Panc1 (cell line): ENCODE measurements at regions not wholly inside any gene's neighbourhood (a gene's known extent, or its start where the extent isn't known, plus 50 kb on each side); places are given as distances from the start of the nearest gene placed in this dataset.

Experiments
- ATAC-seq: fragments of 200-7000 bp; cut with Tn5 transposase; 2 replicates; pipeline ENCODE4 v1.9.1; 2020; ENCODE audit warnings: mild to moderate bottlenecking, moderate library complexity
- BruUV-seq: library from RNA; stranded (reverse); fragments of 400-500 nt; replicated peaks from 2 replicates; lab custom pipeline; 2021; lab: Mats Ljungman, UMichigan
- CTCF ChIA-PET: fragments of 300-600 bp; sonication (Branson Sonifier 250); formaldehyde crosslinking; loops from one replicate; lab custom pipeline; 2022; ENCODE audit warnings: antibody characterized with exemption; lab: Charles Lee
- POLR2A ChIA-PET: fragments of 300-600 bp; sonication (Branson Sonifier 250); formaldehyde crosslinking; loops from one replicate; lab custom pipeline; 2022; ENCODE audit warnings: antibody characterized with exemption; lab: Charles Lee
- DNase-seq: peaks from one replicate; pipeline ENCODE4 v3.0.0-alpha.2; 2010; ENCODE audit warnings: low read depth, low spot score
- H3K27ac ChIP-seq: 2 replicates; pipeline ENCODE4 v1.5.1; 2011; ENCODE audit warnings: mild to moderate bottlenecking, low read length, inconsistent platforms
- H3K27me3 ChIP-seq: fragments of 200-500 bp; sonication (Bioruptor generic); 2 replicates; pipeline ENCODE4 v1.6.0; 2014; ENCODE audit warnings: low read length, inconsistent platforms; ENCODE audit not compliant: control insufficient read depth, insufficient read depth
- H3K36me3 ChIP-seq: fragments of 200-500 bp; sonication (Bioruptor generic); 2 replicates; pipeline ENCODE4 v1.5.1; 2014; ENCODE audit warnings: inconsistent platforms, mild to moderate bottlenecking, low read length, moderate library complexity; ENCODE audit not compliant: control insufficient read depth, insufficient read depth
- H3K4me1 ChIP-seq: 2 replicates; pipeline ENCODE4 v1.5.1; 2011; ENCODE audit warnings: inconsistent platforms, mild to moderate bottlenecking, low read length, moderate library complexity; ENCODE audit not compliant: control insufficient read depth, insufficient read depth
- H3K4me3 ChIP-seq, 2 experiments: 2 replicates each; pipeline ENCODE4 v1.5.1; 2011 to 2012; ENCODE audit warnings: low read depth in 2 of 2, low read length in 2 of 2, mild to moderate bottlenecking in 2 of 2, inconsistent platforms in 1 of 2, moderate library complexity in 1 of 2
- H3K9me3 ChIP-seq: fragments of 200-500 bp; sonication (Bioruptor generic); 2 replicates; pipeline ENCODE4 v1.5.1; 2014; ENCODE audit warnings: low read depth, mild to moderate bottlenecking, inconsistent platforms, low read length, moderate library complexity; ENCODE audit not compliant: control insufficient read depth, insufficient read depth
- POLR2AphosphoS5 ChIP-seq: IDR thresholded peaks from 2 replicates; pipeline ENCODE4 v1.6.1; 2012; ENCODE audit warnings: mild to moderate bottlenecking, low read depth, low read length, moderate library complexity
- SIN3A ChIP-seq: IDR thresholded peaks from 2 replicates; pipeline ENCODE4 v1.6.1; 2012; ENCODE audit warnings: low read depth, mild to moderate bottlenecking, low read length, moderate library complexity, borderline replicate concordance; ENCODE audit not compliant: insufficient read depth
- TCF7L2 ChIP-seq: IDR thresholded peaks from 2 replicates; pipeline ENCODE4 v1.6.1; 2011; ENCODE audit warnings: mild to moderate bottlenecking, low read depth, low read length, inconsistent platforms
- in situ Hi-C: cut with HindIII; loops from 2 replicates; pipeline ENCODE4 v1.10.0; 2016; ENCODE audit warnings: low sequenced_read_pairs, low pct_unique_long_range_greater_than_20kb
- intact Hi-C: fragments of 100-400 bp; cut with micrococcal nuclease; formaldehyde crosslinking; loops from one replicate; pipeline ENCODE4 v1.10.0; 2022; ENCODE audit not compliant: unreplicated experiment
- TF ChIP-seq, protein P1 (sequence below): fragments of 450-650 bp; IDR thresholded peaks from 2 replicates; pipeline ENCODE4 v1.5.1; 2017; ENCODE audit warnings: mild to moderate bottlenecking
- TF ChIP-seq, protein P2 (sequence below), 2 experiments: IDR thresholded peaks; 2 replicates each; pipeline ENCODE4 v1.6.1; 2011 to 2012; ENCODE audit warnings: low read depth in 2 of 2, control low read depth in 1 of 2, low read length in 1 of 2, mild to moderate bottlenecking in 1 of 2, moderate library complexity in 1 of 2; ENCODE audit not compliant: insufficient read depth in 1 of 2

GRCh38 chr3:51620543-51620942 lies 50.5 kb upstream of the TEX264 start:
- no TSS peak for BruUV-seq
- intact Hi-C loops (no loop called here), in situ Hi-C loops (no loop called here)
- DNase-seq (no peak), ATAC-seq (no peak)
- Histone ChIP-seq H3K4me3 (no peak overlapping the region), H3K27ac (no peak overlapping the region), H3K9me3 (no peaks in the 10 kb centered on the region), H3K4me1 (no peaks in the 10 kb centered on the region), H3K27me3 (no peaks in the 10 kb centered on the region), H3K36me3 (no peaks in the 10 kb centered on the region)
- TF ChIP-seq SIN3A = no peak
- TF ChIP-seq, protein P1, sequence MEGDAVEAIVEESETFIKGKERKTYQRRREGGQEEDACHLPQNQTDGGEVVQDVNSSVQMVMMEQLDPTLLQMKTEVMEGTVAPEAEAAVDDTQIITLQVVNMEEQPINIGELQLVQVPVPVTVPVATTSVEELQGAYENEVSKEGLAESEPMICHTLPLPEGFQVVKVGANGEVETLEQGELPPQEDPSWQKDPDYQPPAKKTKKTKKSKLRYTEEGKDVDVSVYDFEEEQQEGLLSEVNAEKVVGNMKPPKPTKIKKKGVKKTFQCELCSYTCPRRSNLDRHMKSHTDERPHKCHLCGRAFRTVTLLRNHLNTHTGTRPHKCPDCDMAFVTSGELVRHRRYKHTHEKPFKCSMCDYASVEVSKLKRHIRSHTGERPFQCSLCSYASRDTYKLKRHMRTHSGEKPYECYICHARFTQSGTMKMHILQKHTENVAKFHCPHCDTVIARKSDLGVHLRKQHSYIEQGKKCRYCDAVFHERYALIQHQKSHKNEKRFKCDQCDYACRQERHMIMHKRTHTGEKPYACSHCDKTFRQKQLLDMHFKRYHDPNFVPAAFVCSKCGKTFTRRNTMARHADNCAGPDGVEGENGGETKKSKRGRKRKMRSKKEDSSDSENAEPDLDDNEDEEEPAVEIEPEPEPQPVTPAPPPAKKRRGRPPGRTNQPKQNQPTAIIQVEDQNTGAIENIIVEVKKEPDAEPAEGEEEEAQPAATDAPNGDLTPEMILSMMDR = no peak
- TF ChIP-seq TCF7L2 = no peak
- TF ChIP-seq, protein P2, sequence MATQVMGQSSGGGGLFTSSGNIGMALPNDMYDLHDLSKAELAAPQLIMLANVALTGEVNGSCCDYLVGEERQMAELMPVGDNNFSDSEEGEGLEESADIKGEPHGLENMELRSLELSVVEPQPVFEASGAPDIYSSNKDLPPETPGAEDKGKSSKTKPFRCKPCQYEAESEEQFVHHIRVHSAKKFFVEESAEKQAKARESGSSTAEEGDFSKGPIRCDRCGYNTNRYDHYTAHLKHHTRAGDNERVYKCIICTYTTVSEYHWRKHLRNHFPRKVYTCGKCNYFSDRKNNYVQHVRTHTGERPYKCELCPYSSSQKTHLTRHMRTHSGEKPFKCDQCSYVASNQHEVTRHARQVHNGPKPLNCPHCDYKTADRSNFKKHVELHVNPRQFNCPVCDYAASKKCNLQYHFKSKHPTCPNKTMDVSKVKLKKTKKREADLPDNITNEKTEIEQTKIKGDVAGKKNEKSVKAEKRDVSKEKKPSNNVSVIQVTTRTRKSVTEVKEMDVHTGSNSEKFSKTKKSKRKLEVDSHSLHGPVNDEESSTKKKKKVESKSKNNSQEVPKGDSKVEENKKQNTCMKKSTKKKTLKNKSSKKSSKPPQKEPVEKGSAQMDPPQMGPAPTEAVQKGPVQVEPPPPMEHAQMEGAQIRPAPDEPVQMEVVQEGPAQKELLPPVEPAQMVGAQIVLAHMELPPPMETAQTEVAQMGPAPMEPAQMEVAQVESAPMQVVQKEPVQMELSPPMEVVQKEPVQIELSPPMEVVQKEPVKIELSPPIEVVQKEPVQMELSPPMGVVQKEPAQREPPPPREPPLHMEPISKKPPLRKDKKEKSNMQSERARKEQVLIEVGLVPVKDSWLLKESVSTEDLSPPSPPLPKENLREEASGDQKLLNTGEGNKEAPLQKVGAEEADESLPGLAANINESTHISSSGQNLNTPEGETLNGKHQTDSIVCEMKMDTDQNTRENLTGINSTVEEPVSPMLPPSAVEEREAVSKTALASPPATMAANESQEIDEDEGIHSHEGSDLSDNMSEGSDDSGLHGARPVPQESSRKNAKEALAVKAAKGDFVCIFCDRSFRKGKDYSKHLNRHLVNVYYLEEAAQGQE (IDR thresholded peaks at IDR 0.05; ENCODE audit: insufficient read depth in 1 of 2, low read depth in 2 of 2, low read length in 1 of 2) = no peak
- TF ChIP-seq POLR2AphosphoS5 = no peak
- ChIA-PET CTCF (no interaction called here), POLR2A (no interaction called here)

- H3K36me3 ChIP-seq = no peaks in the 10 kb centered on the region
- ChIA-PET CTCF (no interaction called here), POLR2A (no interaction called here)
- in situ Hi-C loops (no loop called here), intact Hi-C loops (no loop called here)
- DNase-seq = no peak
- H3K9me3 ChIP-seq = no peaks in the 10 kb centered on the region
- no peaks in the 10 kb centered on the region for H3K27me3 ChIP-seq
- TF ChIP-seq TCF7L2 (no peak), POLR2AphosphoS5 (no peak), SIN3A (no peak)
- TF ChIP-seq, protein P2 (IDR thresholded peaks at IDR 0.05; ENCODE audit: insufficient read depth in 1 of 2, low read depth in 2 of 2, low read length in 1 of 2) = no peak
- TF ChIP-seq, protein P1 = no peak
- ATAC-seq = no peak
- H3K27ac ChIP-seq = no peak overlapping the region
- no peak overlapping the region for H3K4me3 ChIP-seq
- H3K4me1 ChIP-seq = no peaks in the 10 kb centered on the region
- no TSS peak for BruUV-seq
Observed at GRCh38 chr3:51621091-51621892, 49.8 kb upstream of the TEX264 start.
